GM06990 (cell line): ENCODE measurements at regions not wholly inside any gene's neighbourhood (a gene's known extent, or its start where the extent isn't known, plus 50 kb on each side); places are given as distances from the start of the nearest gene placed in this dataset.

Experiments used
- DNase-seq: peaks from one replicate; pipeline ENCODE4 v3.0.0-alpha.2; 2011; ENCODE audit not compliant: insufficient read length; ENCODE audit errors: extremely low read depth
- H3K27me3 ChIP-seq: replicated peaks from 2 replicates; pipeline ENCODE4 v1.6.0; 2011; ENCODE audit warnings: low read length; ENCODE audit not compliant: control insufficient read depth, insufficient read depth
- H3K36me3 ChIP-seq: 2 replicates; pipeline ENCODE4 v1.5.1; 2011; ENCODE audit warnings: low read length; ENCODE audit not compliant: control insufficient read depth, insufficient read depth
- H3K4me3 ChIP-seq: replicated peaks from 2 replicates; pipeline ENCODE4 v1.5.1; 2011; ENCODE audit warnings: low read depth, mild to moderate bottlenecking, control low read depth, low read length
- TF ChIP-seq, protein P1 (sequence below): IDR thresholded peaks from 2 replicates; pipeline ENCODE4 v1.5.1; 2011; ENCODE audit warnings: low read length, control low read depth, mild to moderate bottlenecking, inconsistent platforms; ENCODE audit not compliant: insufficient read depth, poor library complexity, severe bottlenecking

- no peaks in the 10 kb centered on the region for H3K27me3 ChIP-seq
- H3K4me3 ChIP-seq = no peak overlapping the region
- DNase-seq = no peak
- TF ChIP-seq, protein P1, sequence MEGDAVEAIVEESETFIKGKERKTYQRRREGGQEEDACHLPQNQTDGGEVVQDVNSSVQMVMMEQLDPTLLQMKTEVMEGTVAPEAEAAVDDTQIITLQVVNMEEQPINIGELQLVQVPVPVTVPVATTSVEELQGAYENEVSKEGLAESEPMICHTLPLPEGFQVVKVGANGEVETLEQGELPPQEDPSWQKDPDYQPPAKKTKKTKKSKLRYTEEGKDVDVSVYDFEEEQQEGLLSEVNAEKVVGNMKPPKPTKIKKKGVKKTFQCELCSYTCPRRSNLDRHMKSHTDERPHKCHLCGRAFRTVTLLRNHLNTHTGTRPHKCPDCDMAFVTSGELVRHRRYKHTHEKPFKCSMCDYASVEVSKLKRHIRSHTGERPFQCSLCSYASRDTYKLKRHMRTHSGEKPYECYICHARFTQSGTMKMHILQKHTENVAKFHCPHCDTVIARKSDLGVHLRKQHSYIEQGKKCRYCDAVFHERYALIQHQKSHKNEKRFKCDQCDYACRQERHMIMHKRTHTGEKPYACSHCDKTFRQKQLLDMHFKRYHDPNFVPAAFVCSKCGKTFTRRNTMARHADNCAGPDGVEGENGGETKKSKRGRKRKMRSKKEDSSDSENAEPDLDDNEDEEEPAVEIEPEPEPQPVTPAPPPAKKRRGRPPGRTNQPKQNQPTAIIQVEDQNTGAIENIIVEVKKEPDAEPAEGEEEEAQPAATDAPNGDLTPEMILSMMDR = no peak
- H3K36me3 ChIP-seq = no peaks in the 10 kb centered on the region
Observed at GRCh38 chr13:83229574-83230305, 652.5 kb downstream of the SLITRK1 start.

DNA sequence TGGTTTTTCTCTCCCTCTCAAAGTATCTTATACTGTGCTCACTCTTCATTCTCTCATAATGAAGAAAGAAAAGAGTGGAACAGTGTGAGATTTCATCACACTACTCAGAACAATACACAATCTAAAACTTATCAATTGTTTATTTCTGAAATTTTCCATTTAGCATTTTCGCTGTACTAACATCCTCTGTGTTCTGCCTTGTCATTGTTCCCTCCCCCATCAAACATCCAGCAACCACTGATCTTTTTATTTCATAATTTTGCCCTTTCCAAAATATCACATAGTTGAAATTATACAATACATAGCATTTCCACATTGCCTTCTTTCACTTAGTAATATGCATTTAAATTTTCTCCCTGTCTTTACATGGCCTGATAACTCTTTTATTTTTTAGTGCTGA lies 658.7 kb downstream of the SLITRK1 start:
- H3K27me3 ChIP-seq = no peaks in the 10 kb centered on the region

GRCh38 chr13:83221813-83222241 lies 660.4 kb downstream of the SLITRK1 start:
- no peak overlapping the region for H3K4me3 ChIP-seq
- no peaks in the 10 kb centered on the region for H3K36me3 ChIP-seq
- DNase-seq = no peak
- TF ChIP-seq, protein P1 = no peak
- H3K27me3 ChIP-seq = no peaks in the 10 kb centered on the region

More for the DNA sequence above, 658.7 kb downstream of the SLITRK1 start:
- TF ChIP-seq, protein P1 = no peak
- Histone ChIP-seq H3K4me3 (no peak overlapping the region), H3K36me3 (no peaks in the 10 kb centered on the region)
- DNase-seq = no peak

- H3K4me3 ChIP-seq = no peak overlapping the region
- TF ChIP-seq, protein P1 = no peak
- no peaks in the 10 kb centered on the region for H3K36me3 ChIP-seq
- DNase-seq = no peak
- H3K27me3 ChIP-seq = no peaks in the 10 kb centered on the region
Observed at GRCh38 chr13:83221256-83221655, 661.0 kb downstream of the SLITRK1 start.

GRCh38 chr13:83220241-83220640 lies 662.0 kb downstream of the SLITRK1 start:
- DNase-seq = no peak
- H3K27me3 ChIP-seq = no peaks in the 10 kb centered on the region
- TF ChIP-seq, protein P1 = no peak
- H3K36me3 ChIP-seq = no peaks in the 10 kb centered on the region
- H3K4me3 ChIP-seq = no peak overlapping the region

DNA sequence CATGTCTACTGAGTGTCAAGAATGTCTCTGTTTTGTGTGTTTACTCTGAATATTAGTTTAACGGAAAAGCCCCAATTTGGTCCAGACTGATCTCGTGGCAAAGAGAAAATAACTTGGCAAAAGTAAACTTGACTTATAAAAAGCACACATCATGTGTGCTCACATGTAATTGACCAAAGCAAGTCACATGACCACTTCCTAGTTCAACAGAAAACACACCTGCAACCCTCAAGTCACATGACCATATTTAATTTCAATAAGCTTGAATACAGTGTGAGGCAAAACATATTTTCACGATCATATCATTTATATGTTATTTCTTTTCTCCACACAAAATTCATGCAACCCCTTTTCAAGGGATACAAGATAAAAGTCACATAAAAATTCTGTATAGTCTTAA lies 662.4 kb downstream of the SLITRK1 start:
- Histone ChIP-seq H3K36me3 (no peaks in the 10 kb centered on the region), H3K27me3 (no peaks in the 10 kb centered on the region), H3K4me3 (no peak overlapping the region)
- TF ChIP-seq, protein P1 = no peak
- no peak for DNase-seq
